WTC11 (cell line): ENCODE measurements at regions not wholly inside any gene's neighbourhood (a gene's known extent, or its start where the extent isn't known, plus 50 kb on each side); places are given as distances from the start of the nearest gene placed in this dataset.

Source experiments
- AFF4 ChIP-seq: sonication (generic); formaldehyde crosslinking; IDR thresholded peaks from 2 replicates; pipeline ENCODE4 v1.8.1; 2023; ENCODE audit warnings: mild to moderate bottlenecking, missing genetic modification reagents, borderline replicate concordance
- ATF6 ChIP-seq: sonication (generic); formaldehyde crosslinking; IDR thresholded peaks from 2 replicates; pipeline ENCODE4 v1.8.1; 2023; ENCODE audit warnings: mild to moderate bottlenecking, missing genetic modification reagents
- CTCF ChIP-seq: fragments of 200-600 bp; IDR thresholded peaks from 2 replicates; pipeline ENCODE4 v1.8.0; 2022; ENCODE audit warnings: antibody characterized with exemption
- ESRRA ChIP-seq: sonication (generic); formaldehyde crosslinking; IDR thresholded peaks from 2 replicates; pipeline ENCODE4 v1.8.1; 2022; ENCODE audit warnings: mild to moderate bottlenecking, missing genetic modification reagents, borderline replicate concordance
- OVOL2 ChIP-seq: fragments of 250-450 bp; sonication (Bioruptor Pico); IDR thresholded peaks from 2 replicates; pipeline ENCODE4 v1.9.0; 2021; ENCODE audit warnings: mild to moderate bottlenecking, borderline replicate concordance
- SP1 ChIP-seq: sonication (generic); formaldehyde crosslinking; conservative IDR thresholded peaks from 2 replicates; pipeline ENCODE4 v1.8.1; 2022; ENCODE audit warnings: missing genetic modification reagents
- USF1 ChIP-seq: sonication (generic); formaldehyde crosslinking; IDR thresholded peaks from 2 replicates; pipeline ENCODE4 v1.8.0; 2022; ENCODE audit warnings: mild to moderate bottlenecking, missing genetic modification reagents
- USF2 ChIP-seq: sonication (generic); formaldehyde crosslinking; IDR thresholded peaks from 2 replicates; pipeline ENCODE4 v1.8.1; 2023; ENCODE audit warnings: mild to moderate bottlenecking, missing genetic modification reagents, moderate library complexity

- no peak for TF ChIP-seq ESRRA (CRISPR knock-in tag)
- TF ChIP-seq AFF4 (CRISPR knock-in tag), result no peak
- TF ChIP-seq CTCF, result no peak
- TF ChIP-seq USF1 (CRISPR knock-in tag), result no peak
- TF ChIP-seq USF2 (CRISPR knock-in tag), result no peak
- no peak for TF ChIP-seq SP1 (CRISPR knock-in tag)
- no peak for TF ChIP-seq OVOL2 (CRISPR knock-in tag)
- TF ChIP-seq ATF6, result no peak
Observed at GRCh38 chr15:87578776-87579175, 677.8 kb downstream of the NTRK3 start.
